ENCODE measurements at regions not wholly inside any gene's neighbourhood (a gene's known extent, or its start where the extent isn't known, plus 50 kb on each side); places are given as distances from the start of the nearest gene placed in this dataset.

DNA sequence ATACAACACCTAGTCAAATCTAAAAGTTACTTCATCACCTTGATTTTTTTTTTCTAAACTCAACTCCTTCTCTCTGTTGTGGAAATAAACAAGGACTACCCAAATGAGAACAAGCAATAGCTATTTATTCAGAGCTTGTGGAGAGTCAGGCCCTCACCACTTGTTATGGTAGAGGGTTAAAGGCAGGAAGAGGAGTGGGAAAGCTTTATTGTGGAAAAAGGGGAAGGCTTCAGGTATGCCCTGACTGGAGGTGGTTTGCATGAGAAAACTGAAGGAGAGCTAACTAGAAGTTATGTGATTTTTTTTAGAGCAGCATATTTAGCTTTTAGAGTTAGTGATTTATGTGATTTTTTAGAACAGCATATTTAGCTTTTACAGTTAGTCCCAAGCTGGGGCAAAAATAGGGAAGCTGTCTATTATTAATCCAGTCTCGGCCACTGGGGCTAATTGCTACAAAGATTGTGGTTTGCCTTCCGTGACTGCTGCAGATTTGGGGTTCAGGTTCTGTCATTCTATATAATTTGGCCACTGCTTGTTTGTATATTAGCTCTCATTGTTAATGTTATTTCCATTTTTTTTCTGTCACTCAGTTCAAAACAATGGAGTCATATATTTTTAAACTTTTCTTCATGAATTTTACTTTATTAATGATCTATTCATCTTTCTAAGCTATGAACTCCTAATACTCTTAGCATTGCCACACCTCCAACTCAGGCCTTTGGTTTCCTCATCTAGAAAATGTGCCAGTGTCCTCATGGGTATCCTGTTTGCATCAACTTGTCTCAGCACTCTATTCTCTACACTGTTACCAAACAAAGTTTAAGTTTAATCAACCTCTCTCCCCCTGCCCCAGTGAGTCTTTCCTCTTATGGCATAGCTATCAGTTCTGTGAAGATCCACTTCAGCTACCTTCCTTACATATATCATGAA lies 713.0 kb downstream of the BRINP3 start:
- no peak overlapping the region for H3K9ac ChIP-seq (ENCODE audit: low read length in 3 of 3)
- H3K36me3 ChIP-seq (ENCODE audit: control insufficient read depth in 2 of 3, insufficient read depth in 3 of 3, low read length in 3 of 3): no peaks in the 10 kb centered on the region
- FAIRE-seq (no peak), DNase-seq (no peak)
- H3K4me3 ChIP-seq (ENCODE audit: low read length in 3 of 3): no peak overlapping the region
- H3K27me3 ChIP-seq (ENCODE audit: control insufficient read depth, insufficient read depth, low read length): no peaks in the 10 kb centered on the region
- intact Hi-C loops (cut with DNase I): no loop called here
- no peak overlapping the region for H3K27ac ChIP-seq (ENCODE audit: low read depth in 2 of 2, low read length in 2 of 2)
- no peaks in the 10 kb centered on the region for H3K4me1 ChIP-seq (ENCODE audit: control insufficient read depth in 2 of 3, insufficient read depth in 2 of 3, low read depth in 1 of 3, low read length in 3 of 3)
- no peak for TF ChIP-seq CTCF (IDR thresholded peaks at IDR 0.05; ENCODE audit: borderline replicate concordance, extremely low read depth, insufficient read depth)
- no peaks in the 10 kb centered on the region for H3K9me3 ChIP-seq (ENCODE audit: control insufficient read depth in 2 of 3, insufficient read depth in 1 of 3, low read length in 3 of 3)

DNA sequence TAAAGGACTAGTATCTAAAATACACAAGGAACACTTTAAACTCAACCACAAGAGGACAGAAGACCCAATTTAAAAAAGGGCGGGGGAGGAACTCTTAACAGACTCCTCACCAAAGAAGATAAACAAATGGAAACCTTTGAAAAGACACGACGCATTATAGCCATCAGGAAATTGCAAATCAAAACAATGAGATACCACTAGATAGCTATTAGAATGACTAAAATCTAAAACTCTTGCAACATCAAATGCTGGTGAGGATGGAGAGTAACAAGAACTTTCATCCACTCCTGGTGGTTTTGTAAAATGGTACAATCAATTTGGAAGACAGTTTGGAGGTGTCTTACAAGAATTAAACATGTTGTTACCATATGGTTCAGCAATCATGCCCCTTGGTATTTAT lies 708.2 kb downstream of the BRINP3 start:
- no peaks in the 10 kb centered on the region for H3K9me3 ChIP-seq (ENCODE audit: control insufficient read depth in 2 of 3, insufficient read depth in 1 of 3, low read length in 3 of 3)
- H3K36me3 ChIP-seq (ENCODE audit: control insufficient read depth in 2 of 3, insufficient read depth in 3 of 3, low read length in 3 of 3): no peaks in the 10 kb centered on the region
- no peak overlapping the region for H3K4me3 ChIP-seq (ENCODE audit: low read length in 3 of 3)
- no peak for TF ChIP-seq CTCF (IDR thresholded peaks at IDR 0.05; ENCODE audit: borderline replicate concordance, extremely low read depth, insufficient read depth)
- FAIRE-seq: no peak
- H3K27me3 ChIP-seq (ENCODE audit: control insufficient read depth, insufficient read depth, low read length): no peaks in the 10 kb centered on the region
- no peak overlapping the region for H3K9ac ChIP-seq (ENCODE audit: low read length in 3 of 3)
- H3K27ac ChIP-seq (ENCODE audit: low read depth in 2 of 2, low read length in 2 of 2): no peak overlapping the region
- DNase-seq: no peak
- H3K4me1 ChIP-seq (ENCODE audit: control insufficient read depth in 2 of 3, insufficient read depth in 2 of 3, low read depth in 1 of 3, low read length in 3 of 3): no peaks in the 10 kb centered on the region
- intact Hi-C loops (cut with DNase I): no loop called here

DNA sequence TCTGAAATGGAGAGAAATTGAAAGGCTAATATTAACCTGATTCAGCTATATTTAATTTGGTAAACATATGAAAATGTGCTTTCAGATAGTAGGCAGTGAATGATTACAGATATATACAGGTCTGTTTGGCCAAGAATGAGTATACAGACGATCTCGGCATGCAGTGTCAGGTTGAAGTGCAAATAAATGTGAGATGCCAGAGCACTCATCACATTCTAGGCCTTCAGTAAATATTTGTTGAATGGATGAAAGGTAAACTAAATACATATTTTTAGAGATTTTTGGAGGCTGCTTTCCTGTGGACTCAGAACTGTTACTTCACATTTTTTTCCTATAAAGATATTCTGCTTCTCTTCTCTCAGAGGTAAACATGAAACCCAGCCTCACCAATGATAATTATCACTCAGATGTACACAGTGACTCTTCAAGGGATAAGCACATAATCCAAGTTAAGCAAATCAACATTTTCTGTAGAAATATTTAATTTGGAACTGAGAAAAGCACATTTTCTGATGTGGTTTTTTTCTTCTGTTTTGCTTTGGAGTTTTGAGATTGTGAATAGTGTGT lies 702.9 kb downstream of the BRINP3 start:
- Histone ChIP-seq H3K4me3 (ENCODE audit: low read length in 3 of 3) (no peak overlapping the region), H3K27me3 (ENCODE audit: control insufficient read depth, insufficient read depth, low read length) (no peaks in the 10 kb centered on the region), H3K27ac (ENCODE audit: low read depth in 2 of 2, low read length in 2 of 2) (no peak overlapping the region), H3K4me1 (ENCODE audit: control insufficient read depth in 2 of 3, insufficient read depth in 2 of 3, low read depth in 1 of 3, low read length in 3 of 3) (no peaks in the 10 kb centered on the region), H3K9ac (ENCODE audit: low read length in 3 of 3) (no peak overlapping the region), H3K9me3 (ENCODE audit: control insufficient read depth in 2 of 3, insufficient read depth in 1 of 3, low read length in 3 of 3) (no peaks in the 10 kb centered on the region), H3K36me3 (ENCODE audit: control insufficient read depth in 2 of 3, insufficient read depth in 3 of 3, low read length in 3 of 3) (no peaks in the 10 kb centered on the region)
- intact Hi-C loops (cut with DNase I): no loop called here
- FAIRE-seq (no peak), DNase-seq (no peak)
- TF ChIP-seq CTCF (IDR thresholded peaks at IDR 0.05; ENCODE audit: borderline replicate concordance, extremely low read depth, insufficient read depth): no peak
